ENCODE measurements at regions not wholly inside any gene's neighbourhood (a gene's known extent, or its start where the extent isn't known, plus 50 kb on each side); places are given as distances from the start of the nearest gene placed in this dataset.

DNA sequence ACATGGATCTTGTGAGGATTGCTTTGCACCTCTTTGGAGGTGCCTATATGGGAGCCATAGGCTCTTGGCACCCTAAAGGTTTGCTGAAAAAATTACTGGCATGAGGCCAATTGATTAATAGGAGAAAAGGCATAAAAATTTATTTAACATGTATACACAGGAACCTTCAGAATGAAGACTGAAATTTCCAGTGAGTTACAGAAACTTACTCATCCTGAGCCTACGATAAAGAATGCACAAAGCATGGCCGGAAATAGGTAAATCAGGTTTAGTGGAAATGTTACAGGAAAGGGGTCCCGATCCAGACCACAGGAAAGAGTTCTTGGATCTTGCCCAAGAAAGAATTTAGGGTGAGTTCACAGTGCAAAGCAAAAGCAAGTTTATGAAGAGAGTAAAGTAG lies 625.3 kb downstream of the MMUT start:
- TF ChIP-seq EP300 (IDR thresholded peaks at IDR 0.05; ENCODE audit: borderline replicate concordance) (no peak), CEBPB (IDR thresholded peaks at IDR 0.05) (no peak), RAD21 (IDR thresholded peaks at IDR 0.05; ENCODE audit: low read depth) (no peak), TAF1 (IDR thresholded peaks at IDR 0.05; ENCODE audit: low read depth) (no peak), TCF12 (IDR thresholded peaks at IDR 0.05; ENCODE audit: low read depth) (no peak), ZBTB7A (IDR thresholded peaks at IDR 0.05; ENCODE audit: low read depth) (no peak), CREB1 (IDR thresholded peaks at IDR 0.05; ENCODE audit: low read depth) (no peak), EGR1 (IDR thresholded peaks at IDR 0.05) (no peak), YY1 (IDR thresholded peaks at IDR 0.05; ENCODE audit: low read depth) (no peak)
- TF ChIP-seq, protein P1, sequence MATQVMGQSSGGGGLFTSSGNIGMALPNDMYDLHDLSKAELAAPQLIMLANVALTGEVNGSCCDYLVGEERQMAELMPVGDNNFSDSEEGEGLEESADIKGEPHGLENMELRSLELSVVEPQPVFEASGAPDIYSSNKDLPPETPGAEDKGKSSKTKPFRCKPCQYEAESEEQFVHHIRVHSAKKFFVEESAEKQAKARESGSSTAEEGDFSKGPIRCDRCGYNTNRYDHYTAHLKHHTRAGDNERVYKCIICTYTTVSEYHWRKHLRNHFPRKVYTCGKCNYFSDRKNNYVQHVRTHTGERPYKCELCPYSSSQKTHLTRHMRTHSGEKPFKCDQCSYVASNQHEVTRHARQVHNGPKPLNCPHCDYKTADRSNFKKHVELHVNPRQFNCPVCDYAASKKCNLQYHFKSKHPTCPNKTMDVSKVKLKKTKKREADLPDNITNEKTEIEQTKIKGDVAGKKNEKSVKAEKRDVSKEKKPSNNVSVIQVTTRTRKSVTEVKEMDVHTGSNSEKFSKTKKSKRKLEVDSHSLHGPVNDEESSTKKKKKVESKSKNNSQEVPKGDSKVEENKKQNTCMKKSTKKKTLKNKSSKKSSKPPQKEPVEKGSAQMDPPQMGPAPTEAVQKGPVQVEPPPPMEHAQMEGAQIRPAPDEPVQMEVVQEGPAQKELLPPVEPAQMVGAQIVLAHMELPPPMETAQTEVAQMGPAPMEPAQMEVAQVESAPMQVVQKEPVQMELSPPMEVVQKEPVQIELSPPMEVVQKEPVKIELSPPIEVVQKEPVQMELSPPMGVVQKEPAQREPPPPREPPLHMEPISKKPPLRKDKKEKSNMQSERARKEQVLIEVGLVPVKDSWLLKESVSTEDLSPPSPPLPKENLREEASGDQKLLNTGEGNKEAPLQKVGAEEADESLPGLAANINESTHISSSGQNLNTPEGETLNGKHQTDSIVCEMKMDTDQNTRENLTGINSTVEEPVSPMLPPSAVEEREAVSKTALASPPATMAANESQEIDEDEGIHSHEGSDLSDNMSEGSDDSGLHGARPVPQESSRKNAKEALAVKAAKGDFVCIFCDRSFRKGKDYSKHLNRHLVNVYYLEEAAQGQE (IDR thresholded peaks at IDR 0.05; ENCODE audit: low read depth): no peak
- TF ChIP-seq, protein P2, sequence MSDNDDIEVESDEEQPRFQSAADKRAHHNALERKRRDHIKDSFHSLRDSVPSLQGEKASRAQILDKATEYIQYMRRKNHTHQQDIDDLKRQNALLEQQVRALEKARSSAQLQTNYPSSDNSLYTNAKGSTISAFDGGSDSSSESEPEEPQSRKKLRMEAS (IDR thresholded peaks at IDR 0.05): no peak

Data from Ishikawa (cell line).